Effector memory CD4-positive, alpha-beta T cell (primary cell): ENCODE measurements at regions not wholly inside any gene's neighbourhood (a gene's known extent, or its start where the extent isn't known, plus 50 kb on each side); places are given as distances from the start of the nearest gene placed in this dataset.

ENCODE experiments used
- DNase-seq, 3 donors: peaks; one replicate each; pipeline ENCODE4 v3.0.0-alpha.2; 2020
- H3K27ac ChIP-seq: 2 replicates; pipeline ENCODE4 v1.7.0; 2013; ENCODE audit warnings: mild to moderate bottlenecking, low read length, moderate library complexity; ENCODE audit not compliant: insufficient read depth, poor library complexity, severe bottlenecking
- H3K27me3 ChIP-seq: replicated peaks from 2 replicates; pipeline ENCODE4 v1.7.0; 2013; ENCODE audit warnings: mild to moderate bottlenecking, low read length; ENCODE audit not compliant: insufficient read depth, control insufficient read depth, poor library complexity, severe bottlenecking
- H3K36me3 ChIP-seq: 2 replicates; pipeline ENCODE4 v1.7.0; 2013; ENCODE audit warnings: mild to moderate bottlenecking, low read length, moderate library complexity; ENCODE audit not compliant: control insufficient read depth, insufficient read depth
- H3K4me1 ChIP-seq: 2 replicates; pipeline ENCODE4 v1.7.0; 2013; ENCODE audit warnings: low read length, mild to moderate bottlenecking; ENCODE audit not compliant: control insufficient read depth, insufficient read depth, poor library complexity, severe bottlenecking
- H3K4me3 ChIP-seq: 2 replicates; pipeline ENCODE4 v1.7.0; 2013; ENCODE audit warnings: low read length, low read depth, mild to moderate bottlenecking; ENCODE audit not compliant: insufficient read depth, poor library complexity, severe bottlenecking
- H3K9me3 ChIP-seq: 2 replicates; pipeline ENCODE4 v1.7.0; 2013; ENCODE audit warnings: mild to moderate bottlenecking, low read length, moderate library complexity; ENCODE audit not compliant: control insufficient read depth

GRCh38 chr14:101400830-101401229 lies 160.5 kb upstream of the DIO3 start:
- Histone ChIP-seq H3K27ac (no peak overlapping the region), H3K4me3 (no peak overlapping the region), H3K4me1 (no peaks in the 10 kb centered on the region), H3K36me3 (no peaks in the 10 kb centered on the region), H3K27me3 (peaks cover 3% of the 10 kb centered on the region), H3K9me3 (no peaks in the 10 kb centered on the region)
- DNase-seq = no peak

GRCh38 chr14:101402936-101403660 lies 158.2 kb upstream of the DIO3 start:
- Histone ChIP-seq H3K9me3 (no peaks in the 10 kb centered on the region), H3K4me3 (no peak overlapping the region), H3K36me3 (no peaks in the 10 kb centered on the region), H3K4me1 (no peaks in the 10 kb centered on the region), H3K27ac (no peak overlapping the region), H3K27me3 (peaks cover 3% of the 10 kb centered on the region)
- no peak for DNase-seq

GRCh38 chr14:101404426-101405170 lies 156.7 kb upstream of the DIO3 start:
- no peaks in the 10 kb centered on the region for H3K4me1 ChIP-seq
- DNase-seq = no peak

DNA sequence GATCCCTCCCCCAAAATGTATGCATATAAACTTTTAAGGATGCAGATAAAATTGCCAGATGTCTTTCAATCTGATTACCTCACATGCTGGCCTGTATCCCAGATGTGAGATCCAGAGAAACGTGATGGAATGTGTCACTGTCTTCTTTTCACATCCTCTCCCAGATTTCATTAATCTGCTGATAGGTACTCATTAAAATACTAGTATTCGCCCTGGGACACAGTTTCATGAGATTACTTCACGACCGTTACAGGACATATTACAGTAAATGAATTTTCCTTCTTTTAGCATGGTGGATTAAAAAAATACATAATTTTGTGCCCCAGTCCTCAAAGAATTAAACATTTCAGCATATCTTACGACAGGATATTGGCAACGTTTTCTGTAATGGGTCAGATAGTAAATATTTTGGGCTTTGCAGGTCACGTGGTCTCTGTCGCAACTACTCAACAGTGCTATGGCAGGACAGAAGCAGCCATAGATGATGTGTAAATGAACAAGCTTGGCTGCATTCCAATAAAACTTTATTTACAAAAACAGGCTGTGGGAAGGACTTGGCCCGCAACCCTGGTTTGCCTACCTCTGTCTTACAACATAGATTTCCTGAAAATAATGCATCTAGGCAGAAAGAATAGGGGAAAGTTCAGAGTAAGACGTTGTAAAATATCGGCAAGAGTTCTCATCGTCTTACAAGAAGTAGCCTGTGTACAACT lies 156.0 kb upstream of the DIO3 start:
- Histone ChIP-seq H3K27me3 (peaks cover 3% of the 10 kb centered on the region), H3K4me3 (no peak overlapping the region), H3K9me3 (no peaks in the 10 kb centered on the region), H3K4me1 (no peaks in the 10 kb centered on the region), H3K27ac (no peak overlapping the region), H3K36me3 (no peaks in the 10 kb centered on the region)
- DNase-seq = no peak

More at GRCh38 chr14:101404426-101405170, 156.7 kb upstream of the DIO3 start:
- H3K4me3 ChIP-seq = no peak overlapping the region
- H3K36me3 ChIP-seq = no peaks in the 10 kb centered on the region
- no peak overlapping the region for H3K27ac ChIP-seq
- H3K27me3 ChIP-seq = peaks cover 3% of the 10 kb centered on the region
- H3K9me3 ChIP-seq = no peaks in the 10 kb centered on the region

GRCh38 chr14:101406921-101407320 lies 154.4 kb upstream of the DIO3 start:
- Histone ChIP-seq H3K27ac (no peak overlapping the region), H3K36me3 (no peaks in the 10 kb centered on the region), H3K4me1 (no peaks in the 10 kb centered on the region), H3K4me3 (no peak overlapping the region), H3K27me3 (peaks cover 3% of the 10 kb centered on the region), H3K9me3 (no peaks in the 10 kb centered on the region)
- DNase-seq = no peak

DNA sequence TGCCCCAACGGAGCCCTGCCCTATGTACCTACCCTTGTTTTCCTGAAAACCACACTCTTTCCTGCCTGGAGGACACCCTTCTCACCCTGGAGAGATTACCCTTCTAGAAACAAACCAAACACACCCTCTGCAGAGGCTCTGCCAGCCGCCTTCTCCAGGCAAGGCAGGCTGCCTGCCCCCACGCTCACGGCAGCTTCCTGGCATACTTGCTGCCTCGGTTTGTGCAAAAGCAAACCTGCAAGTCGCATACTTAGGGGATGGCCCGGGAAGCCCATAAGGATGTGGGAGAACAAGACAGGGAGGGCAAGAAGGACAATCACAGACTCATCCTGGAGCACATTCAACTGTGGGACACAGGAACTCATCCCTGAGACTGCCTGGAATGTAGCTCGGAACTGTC lies 154.0 kb upstream of the DIO3 start:
- H3K27ac ChIP-seq = no peak overlapping the region
- DNase-seq = no peak
- H3K9me3 ChIP-seq = no peaks in the 10 kb centered on the region
- peaks cover 3% of the 10 kb centered on the region for H3K27me3 ChIP-seq
- no peaks in the 10 kb centered on the region for H3K4me1 ChIP-seq
- H3K36me3 ChIP-seq = no peaks in the 10 kb centered on the region
- no peak overlapping the region for H3K4me3 ChIP-seq

GRCh38 chr14:101408077-101408831 lies 153.0 kb upstream of the DIO3 start:
- H3K27ac ChIP-seq = no peak overlapping the region
- no peaks in the 10 kb centered on the region for H3K36me3 ChIP-seq
- H3K27me3 ChIP-seq = peaks cover 7% of the 10 kb centered on the region
- no peak overlapping the region for H3K4me3 ChIP-seq
- H3K9me3 ChIP-seq = no peaks in the 10 kb centered on the region
- DNase-seq = no peak
- no peaks in the 10 kb centered on the region for H3K4me1 ChIP-seq

DNA sequence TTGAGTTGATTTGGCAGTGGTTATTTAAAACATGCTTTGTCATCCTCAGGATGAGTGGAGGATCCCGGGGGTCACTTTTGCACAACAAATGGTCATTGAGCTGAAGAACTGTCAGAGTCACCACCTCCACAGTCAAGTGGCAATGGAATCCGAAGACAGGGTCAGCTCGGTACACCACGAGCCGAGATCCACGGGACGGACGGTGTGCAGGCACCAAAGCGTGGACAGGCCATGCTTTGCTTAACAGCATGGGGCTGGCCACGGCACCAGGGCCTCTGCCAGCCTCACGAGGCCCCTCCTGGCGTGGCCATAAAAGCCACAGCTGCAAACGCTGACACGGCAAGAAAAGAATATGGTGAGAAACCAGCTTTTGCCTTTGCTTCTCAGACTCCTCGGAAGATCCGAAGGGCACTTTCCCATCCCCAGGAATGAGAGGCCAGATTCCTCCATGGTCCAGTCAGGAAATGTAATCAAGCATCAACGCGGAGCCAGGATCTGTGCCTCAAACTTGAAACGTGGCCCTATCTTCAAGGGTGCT lies 152.2 kb upstream of the DIO3 start:
- Histone ChIP-seq H3K4me3 (no peak overlapping the region), H3K27me3 (peaks cover 4% of the 10 kb centered on the region), H3K9me3 (no peaks in the 10 kb centered on the region), H3K4me1 (no peaks in the 10 kb centered on the region), H3K27ac (no peak overlapping the region), H3K36me3 (no peaks in the 10 kb centered on the region)
- no peak for DNase-seq

DNA sequence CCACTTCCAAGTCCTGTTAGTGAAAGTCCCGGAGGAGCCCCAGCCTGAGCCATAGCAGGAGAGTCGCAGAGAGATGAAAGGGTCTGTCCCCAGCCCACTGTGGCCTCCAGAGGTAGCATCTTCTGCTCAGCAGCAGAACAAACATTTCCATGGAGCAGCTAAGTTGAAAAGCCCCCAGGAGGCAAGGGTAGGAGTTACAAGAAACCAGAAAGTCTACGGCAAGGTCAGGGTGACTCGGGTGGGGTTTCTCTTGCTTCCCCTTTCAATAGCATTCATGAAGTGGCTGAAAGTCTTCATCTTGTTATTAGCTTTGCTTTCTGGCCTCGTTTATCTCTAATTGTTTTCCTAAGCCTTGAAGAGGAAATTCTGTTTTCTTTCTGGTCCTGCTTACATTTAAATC lies 151.2 kb upstream of the DIO3 start:
- DNase-seq = no peak
- Histone ChIP-seq H3K27ac (no peak overlapping the region), H3K27me3 (peaks cover 4% of the 10 kb centered on the region), H3K36me3 (no peaks in the 10 kb centered on the region), H3K4me1 (no peaks in the 10 kb centered on the region), H3K9me3 (no peaks in the 10 kb centered on the region), H3K4me3 (no peak overlapping the region)
